ENCODE measurements at regions not wholly inside any gene's neighbourhood (a gene's known extent, or its start where the extent isn't known, plus 50 kb on each side); places are given as distances from the start of the nearest gene placed in this dataset.
"Not testable (repeated sequence)": the region's sequence is repeated elsewhere in the genome, so short reads cannot be mapped to it uniquely, and the experiment has no call there.

- DNase-seq (ENCODE audit: low spot score), result no peak
Observed at GRCh38 chr12:60714141-60714900, 1118.5 kb downstream of the SLC16A7 start.

DNA sequence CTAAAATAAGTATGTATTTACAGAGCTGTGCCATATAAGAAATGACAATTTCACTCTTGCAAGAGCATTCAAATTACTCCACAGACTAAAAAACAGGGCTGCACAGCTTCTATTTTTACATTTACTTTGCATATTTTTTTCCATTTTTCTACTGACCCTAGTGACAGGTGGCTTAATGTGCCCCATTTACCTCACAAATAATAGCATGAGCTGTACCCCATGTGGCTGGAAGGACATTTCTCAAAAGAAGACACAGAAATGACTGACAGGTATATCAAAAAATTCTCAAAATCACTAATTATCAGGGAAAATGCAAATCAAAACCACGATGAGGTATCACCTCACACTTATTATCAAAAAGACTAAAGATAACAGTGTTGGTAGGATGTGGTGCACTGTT is 1128.6 kb downstream of the SLC16A7 start:
- DNase-seq (ENCODE audit: low spot score), result no peak

DNA sequence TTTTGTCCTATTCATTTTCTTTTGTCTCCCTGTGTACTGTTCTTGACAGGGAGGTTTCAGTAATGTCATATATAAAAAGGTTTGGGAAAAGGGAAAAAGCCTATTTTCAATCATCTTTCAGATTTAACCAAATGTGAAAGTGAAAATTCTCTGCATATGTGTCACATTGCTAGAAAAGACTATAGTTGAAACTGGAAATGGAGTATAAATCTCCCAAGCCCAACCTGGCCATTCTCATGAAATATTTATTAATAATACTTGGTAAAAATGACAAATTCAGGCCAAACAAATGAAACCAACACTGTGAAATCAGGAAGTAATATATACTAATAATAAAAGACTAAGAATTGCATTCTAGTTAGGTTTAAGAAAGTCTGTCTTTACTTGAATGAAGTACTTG is 1129.2 kb downstream of the SLC16A7 start:
- DNase-seq (ENCODE audit: low spot score), result no peak

- no peak for DNase-seq (ENCODE audit: low spot score)
Observed at GRCh38 chr12:60752589-60752988, 1156.8 kb downstream of the SLC16A7 start.

- DNase-seq (ENCODE audit: low spot score), result no peak
Observed at GRCh38 chr12:60758224-60758623, 1162.4 kb downstream of the SLC16A7 start.

- no peak for DNase-seq (ENCODE audit: low spot score)
Observed at GRCh38 chr12:60760965-60761364, 1165.1 kb downstream of the SLC16A7 start.

- not testable (repeated sequence) for DNase-seq (ENCODE audit: low spot score)
Observed at GRCh38 chr12:60801166-60801565, 1205.3 kb downstream of the SLC16A7 start.

DNA sequence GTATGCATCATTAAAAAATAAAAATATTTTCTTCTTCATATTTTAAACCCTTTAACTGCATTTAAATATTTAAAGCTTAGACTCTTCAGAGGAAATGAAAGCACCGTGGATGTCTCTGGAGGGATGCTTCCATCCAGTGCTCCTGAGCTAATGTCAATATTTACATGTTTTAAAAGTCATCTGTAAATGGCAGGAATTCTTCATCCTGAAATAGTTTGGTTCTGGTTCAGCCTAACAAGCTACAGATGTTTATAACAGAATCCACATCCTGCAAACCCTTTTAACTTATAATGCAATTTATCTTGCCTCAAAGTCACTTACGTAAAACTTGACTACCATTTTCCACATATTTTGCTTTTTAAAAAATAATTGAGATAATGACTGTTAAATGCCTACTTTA is 1207.3 kb downstream of the SLC16A7 start:
- DNase-seq (ENCODE audit: low spot score), result no peak

DNA sequence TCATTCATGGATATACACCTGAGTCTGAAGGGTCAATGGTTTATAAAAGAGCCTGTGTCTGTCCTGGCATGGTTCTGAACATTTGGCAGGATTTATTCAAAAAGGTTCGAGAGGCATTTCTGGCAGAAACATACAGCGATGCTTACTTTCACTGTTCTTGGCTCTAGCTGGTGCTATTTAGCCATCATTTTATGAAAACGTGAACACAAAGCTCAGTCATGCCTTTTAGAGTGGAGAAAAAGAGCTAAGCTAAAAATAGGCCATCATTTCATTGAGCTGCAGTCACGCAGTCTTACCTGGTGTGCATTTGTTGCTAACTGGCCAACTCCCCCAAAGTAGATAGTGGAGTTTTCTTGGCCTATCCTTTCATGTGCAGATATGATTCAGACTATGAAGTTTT is 1209.5 kb downstream of the SLC16A7 start:
- no peak for DNase-seq (ENCODE audit: low spot score)

DNA sequence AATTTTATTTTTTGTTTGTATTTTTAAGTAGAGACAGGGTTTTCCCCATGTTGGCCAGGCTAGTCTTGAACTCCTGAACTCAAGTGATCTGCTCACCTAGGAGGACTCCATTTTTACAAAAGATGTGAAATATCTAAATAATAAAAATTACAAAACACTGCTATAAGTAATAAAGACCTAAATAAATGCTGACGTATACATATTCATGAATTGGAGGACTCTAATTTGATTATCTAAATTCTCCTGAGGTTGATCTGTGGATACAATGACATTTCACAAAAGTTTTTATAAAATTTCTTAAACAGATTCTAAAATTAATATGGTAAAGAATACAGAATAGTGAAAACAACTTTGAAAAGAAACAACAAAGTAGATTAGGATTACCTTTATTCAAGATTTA is 1224.0 kb downstream of the SLC16A7 start:
- DNase-seq (ENCODE audit: low spot score), result no peak

- no peak for DNase-seq (ENCODE audit: low spot score)
Observed at GRCh38 chr12:60822580-60822979, 1226.8 kb downstream of the SLC16A7 start.

- DNase-seq (ENCODE audit: low spot score), result no peak
Observed at GRCh38 chr12:60830381-60830780, 1234.6 kb downstream of the SLC16A7 start.

DNA sequence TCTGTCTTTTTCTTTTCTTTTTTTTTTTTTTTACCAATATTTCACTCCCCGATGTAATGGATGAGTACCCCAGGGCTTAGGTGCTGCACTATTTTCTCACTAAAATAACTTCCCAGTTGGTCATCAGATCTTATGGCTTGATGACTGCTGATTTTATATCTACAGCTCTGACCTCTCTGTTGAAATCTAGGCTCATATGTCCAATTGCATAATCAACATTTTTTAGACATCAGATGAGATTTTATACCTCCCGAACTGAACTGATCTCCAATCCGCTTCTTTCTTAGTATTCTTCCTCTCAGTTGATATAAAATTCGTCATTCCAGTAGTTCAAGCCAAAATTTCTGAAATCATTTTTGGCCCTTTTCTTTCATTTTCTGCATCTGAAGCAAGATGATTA is 1236.5 kb downstream of the SLC16A7 start:
- no peak for DNase-seq (ENCODE audit: low spot score)

- no peak for DNase-seq (ENCODE audit: low spot score)
Observed at GRCh38 chr12:60834372-60834771, 1238.5 kb downstream of the SLC16A7 start.

GRCh38 chr12:60834806-60835205 is 1239.0 kb downstream of the SLC16A7 start:
- no peak for DNase-seq (ENCODE audit: low spot score)

DNA sequence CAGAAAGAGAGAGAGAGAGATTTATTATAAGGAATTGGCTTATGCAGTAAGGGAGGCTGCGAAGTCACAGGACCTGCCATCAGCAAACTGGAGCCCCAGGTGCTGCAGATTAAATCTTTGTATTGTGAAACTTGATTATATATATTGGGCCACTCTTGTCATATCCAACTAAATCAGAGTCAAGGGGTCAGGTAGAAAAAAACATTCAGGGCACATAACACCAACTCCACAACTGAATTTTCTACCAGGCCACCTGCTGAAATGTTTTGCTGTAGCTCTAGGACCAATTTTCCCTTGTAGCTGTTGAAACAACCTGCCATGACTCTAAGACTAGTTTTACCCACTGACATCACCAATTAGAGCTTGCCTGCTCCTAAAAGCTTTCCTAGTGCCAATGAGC is 1240.8 kb downstream of the SLC16A7 start:
- no peak for DNase-seq (ENCODE audit: low spot score)

DNA sequence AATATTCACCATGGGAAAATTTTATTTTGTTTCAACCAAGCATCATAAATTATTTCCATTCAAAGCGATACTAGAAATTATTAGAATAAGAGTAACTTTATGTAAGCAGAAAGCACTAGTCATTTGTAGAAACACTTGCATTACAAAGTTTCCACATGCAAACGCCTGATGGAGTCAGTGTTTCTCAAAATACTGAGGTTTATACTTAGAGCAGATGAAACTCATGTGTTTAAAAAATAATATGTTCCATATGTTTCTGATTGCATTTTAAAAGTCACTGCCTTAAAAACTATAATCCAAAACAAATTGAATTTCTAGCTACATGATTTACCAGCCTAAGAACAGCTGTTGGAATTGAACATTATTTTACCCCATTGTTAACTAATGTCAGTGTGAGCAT is 1246.4 kb downstream of the SLC16A7 start:
- no peak for DNase-seq (ENCODE audit: low spot score)

DNA sequence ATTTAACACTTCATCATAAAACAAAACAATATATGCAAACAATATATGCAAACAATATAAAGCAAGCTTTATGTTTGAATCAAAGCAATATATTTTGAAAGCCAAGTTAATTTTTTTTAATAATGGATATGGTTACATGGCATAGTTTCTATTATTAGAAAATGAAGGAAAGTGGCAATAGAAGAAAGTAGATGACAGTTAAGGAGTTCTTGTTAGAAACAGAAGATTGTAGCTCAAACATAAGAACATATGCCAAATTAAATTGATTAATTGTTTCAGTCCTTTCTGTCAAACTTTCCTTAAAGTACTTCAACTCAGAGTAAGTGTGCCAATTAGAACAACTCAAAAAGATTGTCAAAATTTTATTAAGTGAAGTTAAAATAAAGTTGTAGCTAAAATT is 1248.3 kb downstream of the SLC16A7 start:
- no peak for DNase-seq (ENCODE audit: low spot score)

GRCh38 chr12:60844875-60845274 is 1249.0 kb downstream of the SLC16A7 start:
- DNase-seq (ENCODE audit: low spot score), result no peak

DNA sequence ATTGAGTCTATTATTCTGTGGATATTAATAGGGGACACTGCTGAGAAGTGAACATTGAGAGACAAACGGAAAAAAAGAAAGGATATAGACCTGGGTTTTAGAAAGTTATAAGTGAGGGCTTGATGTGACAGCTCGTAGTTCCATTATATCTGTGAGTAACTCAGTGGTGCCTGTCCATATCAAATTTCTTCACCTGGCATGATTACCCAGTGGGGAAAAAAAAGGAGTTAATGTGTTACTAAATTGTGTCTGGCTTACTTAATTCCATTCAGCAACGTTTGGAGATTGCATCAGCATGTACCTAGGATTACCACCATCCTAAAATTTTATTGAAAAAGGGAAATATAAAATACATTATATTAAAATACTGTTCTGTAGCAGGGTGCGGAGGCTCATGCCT is 1249.9 kb downstream of the SLC16A7 start:
- DNase-seq (ENCODE audit: low spot score), result no peak

- no peak for DNase-seq (ENCODE audit: low spot score)
Observed at GRCh38 chr12:60847281-60847680, 1251.5 kb downstream of the SLC16A7 start.

- DNase-seq (ENCODE audit: low spot score), result no peak
Observed at GRCh38 chr12:60849723-60850122, 1253.9 kb downstream of the SLC16A7 start.

GRCh38 chr12:60853407-60853806 is 1257.6 kb downstream of the SLC16A7 start:
- no peak for DNase-seq (ENCODE audit: low spot score)

DNA sequence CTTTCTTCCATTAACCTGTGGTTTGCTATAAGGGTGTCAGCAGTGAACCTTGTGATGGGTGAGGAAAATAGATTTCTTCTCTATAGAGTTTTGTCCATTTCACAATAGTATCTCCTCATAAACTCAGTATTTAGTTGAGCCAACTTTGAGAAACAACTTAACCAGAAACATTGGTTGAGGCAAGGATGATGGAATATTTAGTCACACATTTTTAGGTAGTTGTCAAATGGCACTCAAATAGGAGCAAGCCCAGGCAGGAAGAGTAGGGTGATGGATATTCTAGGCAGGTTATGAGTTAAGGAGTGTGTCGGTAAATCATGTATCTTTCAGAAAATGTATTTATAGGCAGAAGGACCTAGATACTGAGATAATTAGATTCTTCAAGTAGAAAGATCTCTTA is 1267.6 kb downstream of the SLC16A7 start:
- DNase-seq (ENCODE audit: low spot score), result no peak

All from globus pallidus (tissue), 1 donor.